GM23248 (cell line): ENCODE measurements at regions not wholly inside any gene's neighbourhood (a gene's known extent, or its start where the extent isn't known, plus 50 kb on each side); places are given as distances from the start of the nearest gene placed in this dataset.

ENCODE experiments used
- DNase-seq: peaks from one replicate; pipeline ENCODE4 v3.0.0-alpha.2; 2015
- H2AFZ ChIP-seq: fragments of 200-600 bp; sonication (generic); 2 replicates; pipeline ENCODE4 v1.6.1; 2016; ENCODE audit warnings: antibody characterized with exemption
- H3F3A ChIP-seq: fragments of 200-600 bp; sonication (generic); 2 replicates; pipeline ENCODE4 v1.6.1; 2016; ENCODE audit warnings: mild to moderate bottlenecking, antibody characterized with exemption, mixed run types; ENCODE audit not compliant: insufficient read depth
- H3K27ac ChIP-seq: fragments of 200-600 bp; sonication (generic); 2 replicates; pipeline ENCODE4 v1.5.1; 2016; ENCODE audit warnings: mild to moderate bottlenecking
- H3K27me3 ChIP-seq: fragments of 200-600 bp; sonication (generic); replicated peaks from 2 replicates; pipeline ENCODE4 v1.6.1; 2016; ENCODE audit warnings: mild to moderate bottlenecking; ENCODE audit not compliant: insufficient read depth
- H3K36me3 ChIP-seq: fragments of 200-600 bp; sonication (generic); 2 replicates; pipeline ENCODE4 v1.6.1; 2016; ENCODE audit warnings: low read depth, mild to moderate bottlenecking
- H3K4me1 ChIP-seq: fragments of 200-600 bp; sonication (generic); 2 replicates; pipeline ENCODE4 v1.6.1; 2016; ENCODE audit warnings: mild to moderate bottlenecking; ENCODE audit not compliant: insufficient read depth
- H3K4me2 ChIP-seq: fragments of 200-600 bp; sonication (generic); one replicate; pipeline ENCODE4 v1.6.1; 2016; ENCODE audit warnings: mild to moderate bottlenecking; ENCODE audit not compliant: unreplicated experiment
- H3K4me3 ChIP-seq: fragments of 200-600 bp; sonication (generic); 2 replicates; pipeline ENCODE4 v1.5.1; 2016; ENCODE audit warnings: mild to moderate bottlenecking
- H3K79me2 ChIP-seq: fragments of 200-600 bp; sonication (generic); 2 replicates; pipeline ENCODE4 v1.6.1; 2016; ENCODE audit warnings: mild to moderate bottlenecking; ENCODE audit not compliant: insufficient read depth
- H3K9ac ChIP-seq: fragments of 200-600 bp; sonication (generic); 2 replicates; pipeline ENCODE4 v1.6.1; 2016; ENCODE audit warnings: mild to moderate bottlenecking
- H3K9me2 ChIP-seq: fragments of 200-600 bp; sonication (generic); 2 replicates; pipeline ENCODE4 v1.6.1; 2016; ENCODE audit warnings: mixed run types, mild to moderate bottlenecking, moderate library complexity; ENCODE audit not compliant: insufficient read depth
- H3K9me3 ChIP-seq: fragments of 200-600 bp; sonication (generic); one replicate; pipeline ENCODE4 v1.6.1; 2017; ENCODE audit warnings: low read depth
- H4K20me1 ChIP-seq: fragments of 200-600 bp; sonication (generic); 2 replicates; pipeline ENCODE4 v1.6.0; 2016; ENCODE audit not compliant: insufficient read depth
- EZH2 ChIP-seq: fragments of 200-600 bp; sonication (generic); IDR thresholded peaks from 2 replicates; pipeline ENCODE4 v1.6.1; 2018; ENCODE audit warnings: antibody characterized with exemption, mild to moderate bottlenecking; ENCODE audit not compliant: insufficient read depth, poor library complexity, severe bottlenecking
- EZH2phosphoT487 ChIP-seq: fragments of 200-600 bp; sonication (generic); IDR thresholded peaks from 2 replicates; pipeline ENCODE4 v1.6.1; 2018; ENCODE audit warnings: antibody characterized with exemption, moderate library complexity, mild to moderate bottlenecking, low read depth; ENCODE audit not compliant: insufficient read depth
- WGBS, 2 experiments: methylation state at CpG; one replicate each; pipeline ENCODE4 v1.1.6; 2015 to 2017; ENCODE audit warnings: low lambda C conversion rate in 2 of 2, low coverage in 1 of 2; ENCODE audit errors: missing lambda C conversion rate in 2 of 2; 5-methylcytosine and 5-hydroxymethylcytosine counted together
- in situ Hi-C: fragments of 300-500 bp; cut with MboI; formaldehyde crosslinking; loops from 2 replicates; pipeline ENCODE4 v1.15.0; 2020

DNA sequence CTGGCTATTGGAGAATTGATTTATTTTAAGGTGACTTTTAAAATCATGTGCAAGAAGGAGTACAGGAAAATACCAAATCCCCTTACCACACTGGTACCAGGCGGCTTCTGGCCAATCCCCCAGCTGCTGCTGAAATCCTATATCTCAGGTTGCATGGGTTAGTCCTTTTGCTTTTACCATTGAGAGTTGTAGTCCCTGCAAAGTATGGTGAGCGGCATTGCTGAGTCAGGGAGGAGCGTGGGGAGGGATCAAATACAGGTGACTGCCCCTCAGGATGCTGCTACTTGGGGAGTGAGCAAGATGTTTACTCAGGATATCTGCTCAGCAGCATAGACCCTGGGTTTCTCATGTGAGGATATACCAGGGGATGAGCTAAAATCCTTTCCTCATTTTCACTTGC lies 131.9 kb upstream of the STAC start:
- peaks cover 4% of the 10 kb centered on the region for H3K4me1 ChIP-seq

DNA sequence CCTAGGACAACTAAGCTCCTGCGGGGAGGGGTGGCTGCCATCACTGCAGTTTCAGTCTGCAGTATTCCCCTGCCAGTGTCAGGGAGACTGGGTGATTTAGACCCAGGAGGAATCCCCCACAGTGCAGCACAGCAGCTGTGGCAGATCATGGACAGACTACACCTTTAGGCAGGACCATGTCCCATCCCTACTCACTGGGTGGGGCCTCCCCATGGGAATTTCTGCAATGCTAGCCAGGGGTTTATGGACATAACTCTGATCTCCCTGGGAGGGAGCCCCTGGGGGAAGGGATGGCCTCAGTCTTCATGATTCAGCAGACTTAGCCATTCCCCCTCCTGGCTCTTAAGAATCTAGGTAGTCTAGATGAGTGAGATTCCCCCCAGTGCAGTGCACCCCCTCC lies 130.1 kb upstream of the STAC start:
- in situ Hi-C loops, result no loop called here
- 0% methylated on average over 1 of the region's 1 CpG for WGBS, 2 experiments
- H3K4me2 ChIP-seq, result no peak overlapping the region

More for the DNA sequence above, 131.9 kb upstream of the STAC start:
- H3K4me3 ChIP-seq, result no peak overlapping the region
- H3K9me2 ChIP-seq, result no peaks in the 10 kb centered on the region
- H3K9ac ChIP-seq, result no peak overlapping the region
- H4K20me1 ChIP-seq, result no peaks in the 10 kb centered on the region
- no peak overlapping the region for H3K4me2 ChIP-seq
- no peak overlapping the region for H2AFZ ChIP-seq
- H3F3A ChIP-seq, result no peaks in the 10 kb centered on the region
- no peak for DNase-seq
- TF ChIP-seq EZH2phosphoT487, result no peak
- no peak for TF ChIP-seq EZH2
- H3K27me3 ChIP-seq, result no peaks in the 10 kb centered on the region
- in situ Hi-C loops, result no loop called here
- no peaks in the 10 kb centered on the region for H3K9me3 ChIP-seq
- H3K36me3 ChIP-seq, result no peaks in the 10 kb centered on the region
- no peak overlapping the region for H3K27ac ChIP-seq
- 56 to 69% methylated on average over 3 of the region's 3 CpGs for WGBS, 2 experiments
- no peaks in the 10 kb centered on the region for H3K79me2 ChIP-seq

DNA sequence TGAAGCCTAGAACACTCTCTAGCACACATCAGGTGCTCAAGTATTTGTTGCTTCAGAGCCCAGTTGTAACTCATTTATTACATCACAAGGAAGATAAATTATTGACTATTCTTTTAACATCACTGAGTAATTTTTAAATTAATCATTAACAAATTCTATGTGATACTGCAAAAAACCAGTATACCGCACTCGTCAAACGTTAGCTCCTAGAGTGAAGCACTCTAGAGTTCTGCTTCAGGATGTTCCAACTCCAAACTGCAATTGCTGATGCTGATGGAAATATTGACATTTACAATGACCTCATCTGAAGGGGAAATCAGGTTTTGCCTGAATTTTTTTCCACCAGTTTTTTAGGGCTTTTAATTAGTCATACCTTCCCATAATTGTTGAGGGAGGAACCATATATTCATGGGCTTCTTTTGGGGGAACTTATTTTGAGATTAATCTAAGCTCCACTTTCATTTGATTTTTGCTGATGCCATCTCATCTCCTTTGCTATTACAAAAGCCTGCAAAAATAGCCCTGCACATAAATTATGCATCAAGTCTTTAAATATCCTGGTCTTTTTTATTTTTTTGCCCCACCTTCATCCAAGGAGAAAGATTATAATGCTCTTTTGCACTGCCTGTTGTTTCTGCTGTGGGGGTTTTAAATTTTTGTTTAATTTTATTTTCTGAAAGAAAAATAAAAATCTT lies 123.0 kb upstream of the STAC start:
- Histone ChIP-seq H3K4me3 (no peak overlapping the region), H3K4me1 (no peaks in the 10 kb centered on the region), H3K9ac (no peak overlapping the region), H3K9me2 (no peaks in the 10 kb centered on the region), H3K27ac (no peak overlapping the region), H3K27me3 (no peaks in the 10 kb centered on the region), H3K4me2 (no peak overlapping the region), H3F3A (no peaks in the 10 kb centered on the region), H3K36me3 (no peaks in the 10 kb centered on the region), H3K9me3 (no peaks in the 10 kb centered on the region), H2AFZ (no peak overlapping the region), H3K79me2 (no peaks in the 10 kb centered on the region), H4K20me1 (no peaks in the 10 kb centered on the region)
- in situ Hi-C loops, result no loop called here
- no peak for TF ChIP-seq EZH2
- TF ChIP-seq EZH2phosphoT487, result no peak
- 91 to 92% methylated on average over 3 of the region's 3 CpGs for WGBS, 2 experiments
- no peak for DNase-seq

More for the DNA sequence above, 130.1 kb upstream of the STAC start:
- Histone ChIP-seq H3K9me2 (no peaks in the 10 kb centered on the region), H3K79me2 (no peaks in the 10 kb centered on the region), H3K27me3 (no peaks in the 10 kb centered on the region), H2AFZ (no peak overlapping the region), H3K9ac (no peak overlapping the region), H3K4me3 (no peak overlapping the region), H3K4me1 (no peaks in the 10 kb centered on the region), H3K9me3 (no peaks in the 10 kb centered on the region), H3F3A (no peaks in the 10 kb centered on the region), H3K27ac (no peak overlapping the region), H3K36me3 (no peaks in the 10 kb centered on the region), H4K20me1 (no peaks in the 10 kb centered on the region)
- TF ChIP-seq EZH2phosphoT487 (no peak), EZH2 (no peak)
- no peak for DNase-seq

DNA sequence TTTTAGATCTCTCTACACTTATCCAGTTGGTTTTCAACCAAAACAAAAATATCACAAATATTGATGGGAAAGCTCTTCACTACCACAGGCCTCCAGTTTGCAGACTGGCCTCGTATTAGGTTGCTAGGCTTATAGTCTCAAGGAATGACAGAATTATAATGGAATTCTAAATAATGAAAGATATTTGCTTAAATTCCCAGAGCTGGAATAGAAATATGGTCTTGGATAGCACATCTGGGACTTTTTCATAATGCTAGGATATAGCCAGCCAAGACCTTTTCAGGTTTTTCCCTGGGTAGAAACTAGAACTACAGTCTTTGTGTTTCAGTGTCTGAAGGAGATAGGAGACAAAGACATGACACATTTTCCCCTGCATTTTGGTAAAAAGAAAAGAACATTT lies 121.9 kb upstream of the STAC start:
- no peaks in the 10 kb centered on the region for H3K9me3 ChIP-seq
- H3K4me1 ChIP-seq, result no peaks in the 10 kb centered on the region
- no peak overlapping the region for H3K27ac ChIP-seq
- H3K27me3 ChIP-seq, result no peaks in the 10 kb centered on the region
- H3K79me2 ChIP-seq, result no peaks in the 10 kb centered on the region
- no peak overlapping the region for H3K4me2 ChIP-seq
- H3K9me2 ChIP-seq, result no peaks in the 10 kb centered on the region
- in situ Hi-C loops, result no loop called here
- TF ChIP-seq EZH2phosphoT487, result no peak
- no peaks in the 10 kb centered on the region for H4K20me1 ChIP-seq
- DNase-seq, result peak; percentile 19
- no peak overlapping the region for H3K9ac ChIP-seq
- 41 to 56% methylated on average over 1 of the region's 1 CpG for WGBS, 2 experiments
- no peak overlapping the region for H2AFZ ChIP-seq
- no peaks in the 10 kb centered on the region for H3F3A ChIP-seq
- H3K36me3 ChIP-seq, result no peaks in the 10 kb centered on the region
- H3K4me3 ChIP-seq, result no peak overlapping the region

DNA sequence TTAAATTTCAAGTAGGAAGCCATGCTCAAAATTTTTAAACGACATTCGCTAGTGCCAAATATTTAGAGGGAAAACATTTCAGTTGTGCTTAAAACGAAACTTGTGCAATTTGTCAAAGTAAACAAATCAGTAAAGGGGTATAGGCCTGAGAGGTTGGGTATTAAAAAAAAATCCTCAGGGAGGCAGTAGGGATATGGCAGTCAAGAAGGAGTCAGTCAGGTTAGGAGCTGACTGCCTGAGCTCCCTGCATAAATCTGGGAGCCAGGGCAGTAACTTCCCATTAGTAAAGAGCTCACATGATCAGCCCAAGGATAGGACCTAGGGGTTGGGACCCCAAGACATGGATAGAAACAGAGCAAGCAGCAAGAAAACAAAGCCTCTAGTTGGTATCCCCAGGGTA lies 120.7 kb upstream of the STAC start:
- no peak overlapping the region for H3K27ac ChIP-seq
- H3K4me1 ChIP-seq, result no peaks in the 10 kb centered on the region
- WGBS, 2 experiments, result 62 to 64% methylated on average over 3 of the region's 3 CpGs
- H3F3A ChIP-seq, result no peaks in the 10 kb centered on the region
- H3K27me3 ChIP-seq, result no peaks in the 10 kb centered on the region
- H3K9me3 ChIP-seq, result no peaks in the 10 kb centered on the region
- H4K20me1 ChIP-seq, result no peaks in the 10 kb centered on the region
- TF ChIP-seq EZH2, result no peak
- TF ChIP-seq EZH2phosphoT487, result no peak
- H3K9me2 ChIP-seq, result no peaks in the 10 kb centered on the region
- no peaks in the 10 kb centered on the region for H3K79me2 ChIP-seq
- H3K4me3 ChIP-seq, result no peak overlapping the region
- in situ Hi-C loops, result no loop called here
- no peaks in the 10 kb centered on the region for H3K36me3 ChIP-seq
- DNase-seq, result no peak
- no peak overlapping the region for H3K9ac ChIP-seq
- H2AFZ ChIP-seq, result no peak overlapping the region
- H3K4me2 ChIP-seq, result no peak overlapping the region
